ENCODE measurements at regions not wholly inside any gene's neighbourhood (a gene's known extent, or its start where the extent isn't known, plus 50 kb on each side); places are given as distances from the start of the nearest gene placed in this dataset.
"Not testable (repeated sequence)": the region's sequence is repeated elsewhere in the genome, so short reads cannot be mapped to it uniquely, and the experiment has no call there.

DNA sequence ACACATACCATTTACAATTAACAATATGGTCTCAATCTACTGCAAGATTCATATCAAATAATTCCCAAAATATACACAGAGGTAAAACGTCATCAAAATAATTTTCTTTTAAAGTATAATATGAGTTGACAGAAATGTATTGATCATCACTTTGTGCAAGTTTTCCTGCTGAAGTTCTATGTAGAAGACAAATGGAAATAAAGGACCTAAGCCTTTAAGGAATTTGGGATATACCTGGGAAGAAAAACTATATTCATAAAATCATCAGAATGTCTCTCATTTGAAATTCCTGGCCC, 61.1 kb upstream of the DAAM1 start:
- DNase-seq = no peak

DNA sequence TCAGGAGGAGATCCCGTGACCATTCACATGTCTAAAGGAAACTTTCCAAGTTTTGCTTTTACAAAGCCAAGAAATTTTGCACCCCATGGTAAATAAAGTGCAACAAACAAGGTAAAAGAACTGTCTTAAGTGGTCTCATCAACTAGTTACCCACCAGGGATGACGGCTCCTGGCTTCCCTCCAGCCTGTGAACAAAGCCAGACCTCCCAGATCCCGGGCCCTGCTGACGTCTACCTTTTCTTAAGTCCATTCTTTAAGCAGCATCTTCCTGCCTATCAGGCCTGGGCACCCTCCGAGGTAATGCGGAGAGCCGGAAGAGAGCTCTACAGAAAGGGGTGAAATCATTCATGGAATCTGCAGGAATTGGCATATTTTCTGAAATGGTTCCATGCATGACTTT, 58.0 kb upstream of the DAAM1 start:
- DNase-seq = no peak

DNA sequence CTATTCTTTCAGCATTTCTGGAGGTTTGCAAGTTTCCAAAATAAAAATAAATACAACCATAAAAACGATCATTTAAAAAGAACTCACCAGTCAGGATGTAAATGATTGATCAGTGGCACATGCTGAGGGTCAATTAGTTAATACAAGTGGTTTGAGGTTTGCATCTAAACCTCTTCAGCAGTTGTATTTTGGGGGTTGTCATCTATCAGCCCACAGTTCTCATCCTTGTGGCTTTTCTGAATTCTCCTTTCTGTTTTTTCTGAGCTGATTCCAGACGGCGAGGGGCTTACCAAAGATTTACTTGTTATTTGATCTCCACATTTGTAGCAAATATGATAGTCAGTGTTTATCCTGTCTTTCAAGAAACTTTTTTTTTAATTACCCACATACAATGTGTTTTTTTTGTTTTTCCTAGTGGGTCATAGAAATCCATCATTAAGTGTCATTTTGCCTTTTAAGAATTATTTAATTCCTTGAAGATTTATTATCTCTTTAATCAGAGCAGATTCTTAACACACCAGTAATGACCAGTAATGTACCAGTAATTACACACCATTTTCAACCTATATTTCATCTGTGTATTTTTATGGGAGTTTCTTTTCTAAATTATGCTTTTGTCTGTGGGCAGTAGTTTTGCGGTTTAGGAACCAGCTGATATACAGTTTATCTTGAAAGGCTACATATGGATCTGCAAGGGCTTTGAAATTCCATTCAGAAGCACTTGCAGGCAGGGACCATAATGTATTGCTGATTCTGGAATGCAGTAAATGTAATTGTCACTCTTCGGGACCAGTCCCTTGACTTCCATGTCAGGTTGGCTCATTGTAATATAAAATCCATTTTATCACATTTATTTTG, 56.3 kb upstream of the DAAM1 start:
- DNase-seq = no peak

DNA sequence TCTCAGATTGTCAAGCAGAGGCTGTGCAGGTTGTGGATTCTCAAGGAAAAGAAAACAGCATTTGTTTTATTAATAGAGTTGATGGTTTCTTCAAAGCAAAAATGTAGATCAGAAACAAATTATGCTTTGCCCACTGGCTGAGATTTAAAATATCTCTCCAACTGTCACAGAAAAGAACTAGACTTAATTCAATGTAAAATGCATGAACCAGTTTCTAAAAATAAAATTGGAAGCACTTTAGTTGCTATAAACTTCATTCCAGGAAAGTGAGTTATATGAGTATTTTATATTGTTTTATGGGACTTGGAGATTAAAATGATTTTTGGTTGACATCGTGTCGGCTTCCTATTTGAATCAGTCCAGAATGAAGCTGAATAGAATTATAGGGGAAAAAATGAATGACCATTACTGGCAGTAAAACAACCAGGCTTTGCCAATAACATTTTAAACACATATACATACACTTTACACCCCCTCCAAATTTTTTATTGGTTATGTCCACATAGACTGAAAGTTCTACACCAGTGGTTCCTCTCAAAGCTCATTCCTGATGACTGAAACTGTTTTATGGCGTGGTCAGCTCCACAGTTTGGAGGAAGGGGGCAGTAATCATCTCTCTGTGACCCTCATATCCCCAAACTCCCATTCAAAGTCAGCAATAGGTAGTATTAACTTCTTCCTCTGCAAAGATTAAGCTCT, 55.5 kb upstream of the DAAM1 start:
- no peak for DNase-seq

DNA sequence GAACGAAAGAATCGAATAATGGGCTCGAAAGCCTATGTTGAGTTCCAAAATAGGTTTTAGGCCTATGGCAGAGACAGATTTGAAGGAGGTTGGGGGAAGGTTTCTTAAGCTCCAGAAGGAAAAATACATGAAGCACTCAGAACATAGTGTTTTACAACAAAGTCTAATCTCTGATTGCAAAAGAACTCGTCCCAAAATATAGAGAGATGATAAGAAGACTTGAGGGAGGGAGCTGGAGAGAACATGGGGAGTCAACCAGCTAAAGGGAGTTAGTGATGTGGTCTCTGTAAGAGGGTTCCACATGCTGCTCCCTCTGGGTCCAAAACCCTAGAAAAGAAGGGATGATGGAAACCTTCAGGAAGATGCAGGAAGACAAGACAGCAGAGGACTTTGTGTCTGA, 54.8 kb upstream of the DAAM1 start:
- no peak for DNase-seq

DNA sequence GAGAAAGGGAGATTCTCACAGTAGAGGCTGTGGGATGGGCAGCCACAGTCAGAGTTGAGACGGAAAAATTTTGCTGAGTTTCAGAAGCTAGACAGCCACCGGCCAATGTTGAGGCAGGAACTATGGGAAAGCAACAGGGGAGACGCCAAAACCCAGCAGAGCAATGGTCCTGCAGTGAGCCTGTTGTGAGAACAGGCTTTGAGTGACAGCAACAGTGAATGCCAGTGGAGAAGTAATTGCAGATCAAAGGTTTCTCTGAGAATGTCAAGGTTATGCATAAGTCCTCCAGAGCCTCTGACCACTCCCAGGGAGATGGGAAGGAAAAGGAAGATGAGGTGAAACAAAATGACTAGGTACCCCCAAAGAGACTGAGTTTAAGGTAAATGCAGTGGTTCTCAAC, 54.2 kb upstream of the DAAM1 start:
- no peak for DNase-seq

DNA sequence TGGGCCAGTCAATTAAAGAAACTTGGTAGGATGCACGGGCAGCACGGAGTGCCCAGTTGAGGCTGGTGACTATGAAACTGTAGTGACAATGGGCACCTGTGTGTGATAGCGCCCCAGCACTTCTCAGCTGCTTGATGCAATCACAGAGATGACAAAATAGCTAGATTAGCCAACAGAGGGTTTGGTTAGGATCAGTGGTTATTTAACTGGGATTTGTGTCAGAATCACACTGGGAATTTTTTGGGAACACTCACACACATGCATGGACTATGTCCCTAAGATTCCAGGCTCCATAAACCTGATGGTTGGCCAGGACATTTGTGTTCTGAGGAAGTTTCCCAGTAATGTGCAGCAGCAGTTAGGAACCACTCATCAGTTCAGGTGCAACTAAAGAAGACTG, 51.2 kb upstream of the DAAM1 start:
- DNase-seq = no peak

DNA sequence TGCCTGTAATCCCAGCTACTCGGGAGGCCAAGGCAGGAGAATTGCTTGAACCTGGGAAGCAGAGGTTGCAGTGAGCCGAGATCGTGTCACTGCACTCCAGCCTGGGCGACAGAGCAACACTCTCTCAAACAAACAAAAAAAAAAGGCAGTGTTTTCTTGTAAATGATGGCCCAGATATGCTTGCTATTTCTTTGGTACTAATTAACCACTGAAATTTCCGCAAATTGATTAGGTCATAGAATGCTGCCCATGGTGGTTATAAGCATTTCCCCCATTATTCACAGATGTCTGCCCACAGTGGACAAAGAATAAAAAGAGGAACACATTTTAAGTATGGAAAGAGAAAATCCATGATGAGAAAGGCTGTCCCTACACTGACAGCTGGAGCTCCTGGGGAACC, 49.9 kb upstream of the DAAM1 start:
- not testable (repeated sequence) for DNase-seq

All from CD4-positive, alpha-beta T cell treated with Interleukin-12 subunit alpha and Interleukin-12 subunit beta, for 1 hour (primary cell).